GM12873 (cell line): ENCODE measurements at regions not wholly inside any gene's neighbourhood (a gene's known extent, or its start where the extent isn't known, plus 50 kb on each side); places are given as distances from the start of the nearest gene placed in this dataset.

Source experiments
- CTCF ChIP-seq: IDR thresholded peaks from 2 replicates; pipeline ENCODE4 v1.5.1; 2012; ENCODE audit warnings: low read depth, mild to moderate bottlenecking, moderate library complexity, low read length, control low read depth; ENCODE audit not compliant: insufficient read depth; ENCODE audit errors: missing control alignments

DNA sequence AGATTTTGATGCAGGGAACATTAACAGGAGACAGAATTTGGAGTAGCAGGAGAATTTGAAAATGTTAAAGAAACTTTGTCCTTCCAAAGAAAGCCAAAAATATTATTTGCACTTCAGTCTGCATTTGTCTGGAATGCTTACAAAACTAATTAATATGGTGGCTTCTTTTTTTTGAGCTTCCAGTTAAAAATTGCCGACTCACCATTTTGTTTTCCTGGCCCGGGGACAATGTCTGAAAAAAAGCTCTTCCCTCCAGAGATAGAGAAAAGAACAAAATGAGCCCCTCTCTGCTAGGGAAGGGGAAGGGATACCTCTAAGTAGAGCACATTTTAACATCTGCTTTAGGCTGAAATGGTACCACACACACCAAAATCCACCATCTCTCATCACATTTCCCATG is 360.8 kb downstream of the SOX9 start:
- TF ChIP-seq CTCF = no peak

DNA sequence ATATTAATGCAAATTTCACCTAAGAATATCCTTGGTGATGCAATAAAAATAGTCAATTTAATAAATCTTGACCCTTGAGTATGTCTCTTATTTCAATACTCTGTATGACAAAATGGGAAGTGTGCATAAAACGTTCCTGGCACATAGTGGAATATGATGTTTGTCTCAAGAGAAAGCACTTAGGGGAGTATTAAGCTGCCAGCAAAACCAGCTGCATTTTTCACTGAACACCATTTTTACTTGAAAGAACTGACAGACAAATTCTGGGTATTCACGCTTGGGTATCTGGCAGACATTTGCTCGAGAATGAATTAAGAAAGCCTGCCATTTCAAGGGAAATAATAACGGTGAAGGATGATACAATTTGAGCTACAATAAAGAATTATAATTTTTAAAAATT is 364.8 kb downstream of the SOX9 start:
- TF ChIP-seq CTCF = no peak

DNA sequence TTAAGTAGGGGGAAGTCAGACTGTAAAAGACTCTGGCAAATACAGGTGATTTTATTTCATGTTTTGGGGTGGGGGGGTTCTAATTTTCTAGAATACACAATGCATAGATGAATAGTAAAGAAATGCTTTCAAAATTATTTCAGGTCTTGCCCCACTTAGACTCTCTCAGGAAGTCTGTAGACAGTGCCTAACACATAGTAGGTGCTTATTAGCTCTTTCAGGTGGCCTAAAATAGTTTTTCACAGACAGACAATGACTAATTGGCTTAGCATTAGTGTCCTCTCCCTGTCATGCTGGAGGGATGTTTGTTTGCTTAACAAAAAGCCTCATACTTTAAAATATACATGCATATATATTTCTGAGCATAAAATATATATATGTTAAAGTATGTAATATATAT is 366.0 kb downstream of the SOX9 start:
- no peak for TF ChIP-seq CTCF

GRCh38 chr17:72487731-72488494 is 367.1 kb downstream of the SOX9 start:
- TF ChIP-seq CTCF = no peak

GRCh38 chr17:72488555-72489271 is 367.9 kb downstream of the SOX9 start:
- TF ChIP-seq CTCF = no peak

- no peak for TF ChIP-seq CTCF
Observed at GRCh38 chr17:72489272-72489641, 368.4 kb downstream of the SOX9 start.

DNA sequence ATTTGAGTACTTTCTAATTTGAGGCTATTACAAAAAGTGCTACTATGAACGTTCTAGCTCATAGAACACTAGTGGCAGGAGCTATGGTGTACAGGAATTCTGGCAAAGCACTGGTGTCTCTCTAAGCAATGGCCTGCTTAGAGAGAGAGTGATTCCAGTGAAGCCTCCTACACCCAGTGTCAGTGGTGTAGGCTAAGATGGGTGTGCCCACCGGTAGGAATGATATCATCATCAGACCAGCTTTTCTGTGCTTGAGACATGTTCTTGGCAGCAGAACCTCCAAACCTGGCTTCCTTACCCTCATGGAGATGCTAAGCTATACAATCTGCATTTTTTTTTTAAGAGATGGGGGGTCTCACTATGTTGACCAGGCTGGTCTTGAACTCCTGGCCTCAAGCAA is 370.3 kb downstream of the SOX9 start:
- no peak for TF ChIP-seq CTCF
